HG03135 (cell line): ENCODE measurements at regions not wholly inside any gene's neighbourhood (a gene's known extent, or its start where the extent isn't known, plus 50 kb on each side); places are given as distances from the start of the nearest gene placed in this dataset.

Experiments
- ATAC-seq: cut with Tn5 transposase; IDR thresholded peaks from one replicate; pipeline ENCODE4 v1.9.1; 2021; ENCODE audit warnings: mild to moderate bottlenecking, moderate library complexity; ENCODE audit not compliant: unreplicated experiment

DNA sequence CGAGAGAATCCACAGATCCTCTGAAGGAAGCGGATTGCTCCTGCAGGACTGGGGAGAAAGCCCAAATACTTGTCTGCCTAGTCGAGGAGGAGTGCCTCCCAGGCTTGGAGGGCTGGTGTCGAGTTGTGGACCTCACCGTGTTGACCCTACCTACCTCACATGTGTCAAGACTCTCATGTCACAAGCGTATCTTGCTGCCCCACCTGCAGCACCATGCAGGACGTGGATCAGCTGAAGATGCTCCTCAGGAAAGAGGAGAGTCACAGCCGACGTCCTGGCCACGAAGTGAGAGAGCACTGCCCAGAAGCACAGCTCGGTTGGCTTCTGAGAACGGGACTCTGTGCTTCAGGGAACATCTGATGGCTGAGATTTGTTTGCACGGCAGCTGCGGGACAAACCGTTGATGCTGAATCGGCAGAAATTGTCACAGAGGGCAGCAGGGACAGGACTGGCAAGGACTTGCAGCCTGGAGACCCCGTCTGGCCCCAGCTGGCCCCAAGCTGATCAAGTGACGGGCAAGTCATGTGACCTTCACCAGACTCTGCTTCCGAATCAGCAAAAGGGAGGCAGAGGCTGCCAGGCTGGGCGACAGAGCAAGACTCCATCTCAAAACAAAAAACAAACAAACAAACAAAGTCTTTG is 119.1 kb upstream of the ITGA1 start:
- no peak for ATAC-seq

GRCh38 chr5:52672459-52672858 is 115.3 kb upstream of the ITGA1 start:
- no peak for ATAC-seq

- ATAC-seq = no peak
These were observed 114.2 kb upstream of the ITGA1 start for GRCh38 chr5:52673495-52673894.

DNA sequence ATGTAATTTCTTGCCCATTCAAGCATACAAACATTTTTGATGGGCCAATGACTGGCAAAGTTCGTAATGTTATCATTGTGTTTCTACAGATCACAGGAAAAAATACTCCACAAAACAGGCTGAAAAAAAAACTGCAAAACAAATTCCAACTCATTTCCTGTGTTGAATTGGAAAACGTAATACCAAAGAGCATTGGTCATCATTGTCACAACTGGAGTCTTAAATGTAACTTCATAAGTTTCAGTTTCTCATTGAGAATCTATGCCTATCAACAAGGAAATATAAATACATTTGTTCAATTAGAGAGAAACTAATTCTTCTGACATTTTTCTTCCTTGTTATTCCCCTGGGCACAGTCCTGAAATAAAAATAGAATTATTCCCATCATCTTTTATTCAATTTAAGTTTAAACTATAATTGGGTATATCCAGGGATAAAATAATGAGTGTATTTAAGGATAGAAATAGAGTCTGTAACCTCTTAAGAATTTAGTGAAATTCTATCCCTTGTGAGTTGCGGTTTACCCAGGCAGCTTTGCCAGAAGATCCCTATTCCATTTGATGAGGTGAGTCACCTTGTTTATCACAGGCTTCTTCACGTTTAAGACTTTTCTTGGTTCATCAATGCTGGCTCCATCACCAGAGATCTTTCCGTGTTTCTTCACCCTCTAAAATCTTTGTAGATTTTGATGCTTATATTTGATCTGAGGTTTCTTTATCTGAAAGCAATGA is 112.7 kb upstream of the ITGA1 start:
- ATAC-seq = no peak

GRCh38 chr5:52682492-52682891 is 105.2 kb upstream of the ITGA1 start:
- no peak for ATAC-seq

DNA sequence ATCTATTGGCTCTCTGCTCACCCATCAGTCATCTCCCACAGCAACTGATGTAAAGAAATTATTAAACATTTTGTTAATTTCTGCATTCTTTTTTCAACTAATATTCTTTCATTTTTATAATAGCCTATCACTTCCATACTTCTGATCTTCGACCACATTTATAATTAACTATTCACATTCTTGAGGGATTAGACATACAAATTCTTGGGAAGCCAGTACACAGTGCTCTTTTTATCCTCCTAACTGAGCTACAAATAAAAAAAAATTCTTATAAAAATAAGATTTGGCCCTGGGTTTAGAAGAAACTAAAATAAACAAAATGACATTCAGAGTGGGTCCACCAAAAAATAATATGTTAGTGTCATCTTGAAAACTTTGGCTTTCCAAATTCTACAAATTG is 103.7 kb upstream of the ITGA1 start:
- ATAC-seq = no peak

DNA sequence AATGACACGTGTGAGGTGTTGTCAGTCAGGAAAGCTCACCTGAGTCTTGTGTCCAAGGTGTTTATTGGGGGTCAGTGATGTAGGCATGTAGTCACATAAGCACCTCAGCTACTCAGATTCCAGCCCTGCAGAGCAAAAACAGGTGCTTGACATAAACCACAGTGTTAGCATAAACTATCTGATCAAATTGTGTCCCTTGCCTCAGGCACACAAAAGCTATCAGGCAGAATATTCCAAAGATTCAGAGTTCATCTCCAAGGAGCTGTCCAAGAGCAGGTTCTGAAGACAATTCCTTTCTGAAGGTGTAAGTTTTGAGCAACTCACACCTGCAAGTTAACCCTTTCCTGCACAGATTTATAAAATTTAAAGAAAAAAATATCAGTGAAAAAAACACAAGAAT is 102.2 kb upstream of the ITGA1 start:
- no peak for ATAC-seq

DNA sequence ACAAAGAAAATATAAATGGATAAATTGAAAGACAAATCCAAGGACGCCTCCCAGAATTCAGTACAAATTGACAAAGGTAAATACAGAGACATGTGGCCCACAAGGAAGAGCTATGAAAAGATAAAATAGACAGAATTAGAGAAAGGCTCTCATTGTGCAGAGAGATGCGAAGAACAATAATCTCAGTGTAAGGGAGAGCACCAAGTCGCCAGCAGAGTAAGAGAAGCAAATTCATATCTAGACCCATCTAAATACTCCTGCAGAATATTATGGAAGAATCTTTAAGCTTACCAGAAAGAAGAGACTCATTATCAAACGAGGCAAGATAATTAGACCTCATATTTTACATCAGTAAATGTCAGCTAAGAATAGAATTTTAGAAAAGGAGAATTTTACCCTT is 101.7 kb upstream of the ITGA1 start:
- ATAC-seq = no peak

- ATAC-seq = no peak
These were observed 97.4 kb upstream of the ITGA1 start for GRCh38 chr5:52690236-52690768.

DNA sequence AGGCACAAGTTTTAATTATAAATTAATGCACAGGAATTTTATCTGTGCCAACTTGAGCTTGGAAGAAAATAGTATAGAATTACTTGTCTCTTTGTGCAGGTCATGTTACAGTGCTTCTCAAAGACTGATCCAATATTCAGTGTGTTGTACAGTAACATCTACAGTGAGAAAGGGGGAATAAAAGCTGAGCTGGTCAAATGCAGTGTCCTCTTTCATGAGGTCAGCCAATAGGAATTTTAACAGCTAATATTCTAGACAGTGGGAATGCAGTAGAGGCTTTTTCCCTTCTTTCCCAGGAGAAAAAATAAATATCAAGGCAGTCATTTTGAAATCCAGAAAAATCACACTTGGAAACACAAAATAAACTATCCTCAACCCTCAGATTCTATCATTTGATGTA is 95.7 kb upstream of the ITGA1 start:
- no peak for ATAC-seq

DNA sequence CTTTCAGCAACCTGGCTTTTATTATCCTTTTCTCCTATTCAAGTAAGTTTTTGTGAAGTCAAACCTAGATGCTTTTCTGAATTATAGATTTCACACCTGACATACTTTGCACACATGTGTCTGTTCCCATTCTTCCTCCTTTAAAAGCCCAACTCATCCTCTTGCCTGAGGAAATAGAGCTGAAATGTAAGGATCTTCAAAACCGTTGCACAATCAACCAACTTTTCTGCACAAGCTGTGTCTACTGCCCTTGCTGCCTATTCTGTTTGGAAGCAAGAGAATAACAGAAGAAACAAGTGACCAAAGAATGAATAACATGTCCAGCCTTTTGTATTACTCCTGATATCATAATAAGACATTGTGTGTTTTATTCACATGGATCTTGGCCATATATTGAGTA is 95.1 kb upstream of the ITGA1 start:
- no peak for ATAC-seq

GRCh38 chr5:52693280-52693679 is 94.4 kb upstream of the ITGA1 start:
- peak; percentile 65 for ATAC-seq

- ATAC-seq = no peak
These were observed 93.9 kb upstream of the ITGA1 start for GRCh38 chr5:52693836-52694235.

DNA sequence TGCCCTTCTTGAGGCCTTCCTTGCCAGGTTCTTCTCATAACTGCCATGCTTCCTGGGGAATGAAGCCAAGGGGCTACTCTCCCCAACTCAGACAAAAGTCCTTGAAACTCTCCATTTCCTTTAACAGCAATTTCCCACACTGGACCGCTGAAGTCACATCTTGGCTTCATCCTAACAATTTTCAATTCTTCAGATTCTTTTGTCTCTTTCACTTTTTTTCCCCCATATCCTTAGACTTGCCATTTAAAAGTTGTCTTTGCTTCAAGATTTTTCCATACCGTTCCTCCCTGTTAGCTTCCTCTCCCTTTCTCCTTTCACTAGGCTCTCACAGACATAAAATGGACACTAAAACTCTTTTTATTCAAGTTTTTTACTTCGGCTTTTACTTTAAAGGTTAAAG is 93.1 kb upstream of the ITGA1 start:
- ATAC-seq = no peak

- no peak for ATAC-seq
These were observed 84.8 kb upstream of the ITGA1 start for GRCh38 chr5:52702877-52703276.

- no peak for ATAC-seq
These were observed 84.4 kb upstream of the ITGA1 start for GRCh38 chr5:52703321-52703720.

DNA sequence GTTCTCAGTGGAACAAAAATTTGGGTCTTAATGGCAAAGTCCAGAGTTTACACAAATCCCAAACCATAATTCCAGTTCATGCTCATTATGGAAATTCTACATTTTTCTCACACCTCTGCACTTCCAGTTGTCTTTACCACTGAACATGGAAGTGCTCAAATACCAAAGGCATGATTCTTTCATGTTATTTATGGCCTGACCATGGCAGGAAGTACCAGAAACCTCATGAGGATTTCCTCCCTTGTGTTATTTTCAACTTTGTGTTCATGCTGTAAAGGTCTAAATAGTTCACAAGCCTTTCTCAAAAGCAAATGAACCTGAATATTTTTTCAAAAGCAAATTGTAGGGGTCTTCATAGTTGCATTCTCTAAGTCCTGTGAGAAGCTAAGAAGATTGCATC is 82.0 kb upstream of the ITGA1 start:
- ATAC-seq = no peak

- ATAC-seq = no peak
These were observed 80.9 kb upstream of the ITGA1 start for GRCh38 chr5:52706775-52707174.

- no peak for ATAC-seq
These were observed 80.1 kb upstream of the ITGA1 start for GRCh38 chr5:52707616-52708015.

- no peak for ATAC-seq
These were observed 79.3 kb upstream of the ITGA1 start for GRCh38 chr5:52708463-52708862.

- ATAC-seq = peak; percentile 78
These were observed 78.4 kb upstream of the ITGA1 start for GRCh38 chr5:52709167-52709925.
